HCT116 (cell line): ENCODE measurements at regions not wholly inside any gene's neighbourhood (a gene's known extent, or its start where the extent isn't known, plus 50 kb on each side); places are given as distances from the start of the nearest gene placed in this dataset.

Experiments
- ATAC-seq: fragments of 200-7000 bp; cut with Tn5 transposase; 2 replicates; pipeline ENCODE4 v1.9.1; 2020; ENCODE audit warnings: mild to moderate bottlenecking, moderate library complexity
- BruUV-seq: library from RNA; stranded (reverse); fragments of 400-500 nt; replicated peaks from 2 replicates; lab custom pipeline; 2021; lab: Mats Ljungman, UMichigan
- CTCF ChIA-PET: fragments of 300-600 bp; sonication (Branson Sonifier 250); formaldehyde crosslinking; loops from one replicate; lab custom pipeline; 2021; ENCODE audit warnings: antibody characterized with exemption; lab: Charles Lee
- POLR2A ChIA-PET: fragments of 300-600, 350-600 bp; sonication (Branson Sonifier 250); formaldehyde crosslinking; loops from one replicate; lab custom pipeline; 2021; ENCODE audit warnings: antibody characterized with exemption; lab: Charles Lee
- RAD21 ChIA-PET, 2 experiments: fragments of 300-600 bp; sonication (Branson Sonifier 250); formaldehyde crosslinking; loops; one replicate each; lab custom pipeline; 2023; ENCODE audit warnings: low total read pairs in 2 of 2; ENCODE audit not compliant: uncharacterized antibody in 2 of 2, unreplicated experiment in 2 of 2, low non-redundant PET in 1 of 2; lab: Charles Lee
- DNase-seq: peaks from one replicate; pipeline ENCODE4 v3.0.0-alpha.2; 2010; ENCODE audit warnings: low read depth, low spot score
- H2AFZ ChIP-seq: fragments of 200-600 bp; shearing (Covaris generic), sonication (generic); 2 replicates; pipeline ENCODE4 v1.6.1; 2017; ENCODE audit warnings: low read depth, mixed run types, mixed read lengths, antibody characterized with exemption, low read length; ENCODE audit not compliant: poor library complexity, severe bottlenecking
- H3K27ac ChIP-seq: 2 replicates; pipeline ENCODE4 v1.5.1; 2012; ENCODE audit warnings: low read depth, low read length
- H3K27me3 ChIP-seq: fragments of 200-600 bp; sonication (generic); 2 replicates; pipeline ENCODE4 v1.6.1; 2016; ENCODE audit warnings: mixed run types, low read length, mixed read lengths; ENCODE audit not compliant: insufficient read depth
- H3K36me3 ChIP-seq, 2 experiments: fragments of 200-500 bp in 1 of 2; fragments of 200-600 bp in 1 of 2; sonication (Bioruptor generic) in 1 of 2; sonication (generic) in 1 of 2; 2 replicates each; pipeline versions ENCODE4 v1.5.1 to v1.6.1; 2014 to 2016; ENCODE audit warnings: low read length in 2 of 2, inconsistent platforms in 1 of 2, mixed read lengths in 1 of 2, mixed run types in 1 of 2; ENCODE audit not compliant: insufficient read depth in 2 of 2, control insufficient read depth in 1 of 2
- H3K4me1 ChIP-seq, 2 experiments: fragments of 200-600 bp in 1 of 2; sonication (generic) in 1 of 2; 2 replicates each; pipeline versions ENCODE4 v1.5.1 to v1.6.1; 2012 to 2017; ENCODE audit warnings: low read length in 2 of 2, inconsistent platforms in 1 of 2, mild to moderate bottlenecking in 1 of 2, mixed read lengths in 1 of 2, mixed run types in 1 of 2, moderate library complexity in 1 of 2; ENCODE audit not compliant: insufficient read depth in 2 of 2, control insufficient read depth in 1 of 2
- H3K4me2 ChIP-seq: fragments of 200-600 bp; sonication (generic); 2 replicates; pipeline ENCODE4 v1.6.1; 2017; ENCODE audit warnings: mixed run types, low read length, mixed read lengths
- H3K4me3 ChIP-seq, 2 experiments: fragments of 200-600 bp in 1 of 2; sonication (generic) in 1 of 2; replicated peaks in 1 of 2; 2 replicates each; pipeline ENCODE4 v1.5.1; 2011 to 2016; ENCODE audit warnings: low read length in 2 of 2, control low read depth in 1 of 2, low read depth in 1 of 2, mild to moderate bottlenecking in 1 of 2, mixed read lengths in 1 of 2, mixed run types in 1 of 2
- H3K79me2 ChIP-seq: fragments of 200-600 bp; sonication (generic); 2 replicates; pipeline ENCODE4 v1.6.1; 2017; ENCODE audit warnings: mild to moderate bottlenecking, mixed run types, low read length, moderate library complexity, mixed read lengths; ENCODE audit not compliant: insufficient read depth
- H3K9ac ChIP-seq: fragments of 200-600 bp; sonication (generic); 2 replicates; pipeline ENCODE4 v1.6.1; 2016; ENCODE audit warnings: low read length, mixed read lengths
- H3K9me2 ChIP-seq: fragments of 200-600 bp; sonication (generic), shearing (Covaris generic); 2 replicates; pipeline ENCODE4 v1.6.1; 2017; ENCODE audit warnings: mixed run types, mild to moderate bottlenecking, moderate library complexity; ENCODE audit not compliant: insufficient read depth
- H3K9me3 ChIP-seq, 2 experiments: fragments of 200-500 bp in 1 of 2; fragments of 200-600 bp in 1 of 2; sonication (Bioruptor generic) in 1 of 2; sonication (generic) in 1 of 2; 2 replicates each; pipeline ENCODE4 v1.6.1; 2014 to 2017; ENCODE audit warnings: low read length in 2 of 2, mixed read lengths in 2 of 2, inconsistent platforms in 1 of 2, low read depth in 1 of 2, mild to moderate bottlenecking in 1 of 2, mixed run types in 1 of 2, moderate library complexity in 1 of 2; ENCODE audit not compliant: control insufficient read depth in 1 of 2, insufficient read depth in 1 of 2
- H4K20me1 ChIP-seq: fragments of 200-600 bp; sonication (generic), shearing (Covaris generic); 2 replicates; pipeline ENCODE4 v1.6.1; 2017; ENCODE audit warnings: mixed run types, mild to moderate bottlenecking, moderate library complexity; ENCODE audit not compliant: insufficient read depth
- ATF3 ChIP-seq: IDR thresholded peaks from 2 replicates; pipeline ENCODE4 v1.6.1; 2012
- EGR1 ChIP-seq: IDR thresholded peaks from 2 replicates; pipeline ENCODE4 v1.6.1; 2012; ENCODE audit warnings: low read depth
- ELF1 ChIP-seq: IDR thresholded peaks from 2 replicates; pipeline ENCODE4 v1.6.1; 2012; ENCODE audit warnings: low read depth, borderline replicate concordance
- FOSL1 ChIP-seq: IDR thresholded peaks from 2 replicates; pipeline ENCODE4 v1.6.1; 2012; ENCODE audit warnings: low read depth
- JUND ChIP-seq: IDR thresholded peaks from 2 replicates; pipeline ENCODE4 v1.6.1; 2012
- POLR2A ChIP-seq: IDR thresholded peaks from 2 replicates; pipeline ENCODE4 v1.7.0; 2011; ENCODE audit warnings: borderline replicate concordance; ENCODE audit not compliant: insufficient read depth, insufficient read length; ENCODE audit errors: extremely low read depth
- REST ChIP-seq: IDR thresholded peaks from 2 replicates; pipeline ENCODE4 v1.6.1; 2012; ENCODE audit warnings: low read depth
- SIN3A ChIP-seq: IDR thresholded peaks from 2 replicates; pipeline ENCODE4 v1.6.1; 2012; ENCODE audit warnings: low read depth
- SP1 ChIP-seq: IDR thresholded peaks from 2 replicates; pipeline ENCODE4 v1.6.1; 2012; ENCODE audit warnings: low read depth
- TCF7L2 ChIP-seq: IDR thresholded peaks from 2 replicates; pipeline ENCODE4 v1.7.0; 2011; ENCODE audit warnings: borderline replicate concordance, inconsistent platforms; ENCODE audit not compliant: insufficient read depth, insufficient read length; ENCODE audit errors: extremely low read depth
- YY1 ChIP-seq: IDR thresholded peaks from 2 replicates; pipeline ENCODE4 v1.6.1; 2011; ENCODE audit warnings: low read length, low read depth, moderate library complexity, mild to moderate bottlenecking; ENCODE audit not compliant: insufficient replicate concordance; ENCODE audit errors: extremely low read depth
- ZBTB33 ChIP-seq: IDR thresholded peaks from 2 replicates; pipeline ENCODE4 v1.6.1; 2011; ENCODE audit warnings: mild to moderate bottlenecking, low read length, moderate library complexity; ENCODE audit not compliant: insufficient replicate concordance; ENCODE audit errors: extremely low read depth
- ZFX ChIP-seq: fragments of 450-650 bp; IDR thresholded peaks from 2 replicates; pipeline ENCODE4 v1.6.1; 2017
- ZNF274 ChIP-seq: fragments of 200-500 bp; sonication (Bioruptor generic); IDR thresholded peaks from 2 replicates; pipeline ENCODE4 v1.6.1; 2014; ENCODE audit warnings: mild to moderate bottlenecking, low read depth, low read length, inconsistent platforms
- intact Hi-C: fragments of 100-400 bp; cut with micrococcal nuclease; formaldehyde crosslinking; loops from 2 replicates; pipeline ENCODE4 v1.10.0; 2022
- TF ChIP-seq, protein P1 (sequence below), 3 experiments: fragments of 200-600 bp in 1 of 3; sonication (generic) in 1 of 3; IDR thresholded peaks in 2 of 3; conservative IDR thresholded peaks in 1 of 3; 2 replicates each; pipeline ENCODE4 v1.5.1; 2012 to 2017; ENCODE audit warnings: low read depth in 2 of 3, low read length in 2 of 3, antibody characterized with exemption in 1 of 3, borderline replicate concordance in 1 of 3, control low read depth in 1 of 3, mild to moderate bottlenecking in 1 of 3, mixed read lengths in 1 of 3, mixed run types in 1 of 3, moderate library complexity in 1 of 3; ENCODE audit not compliant: insufficient read depth in 1 of 3
- TF ChIP-seq, protein P2 (sequence below): IDR thresholded peaks from 2 replicates; pipeline ENCODE4 v1.6.1; 2012

DNA sequence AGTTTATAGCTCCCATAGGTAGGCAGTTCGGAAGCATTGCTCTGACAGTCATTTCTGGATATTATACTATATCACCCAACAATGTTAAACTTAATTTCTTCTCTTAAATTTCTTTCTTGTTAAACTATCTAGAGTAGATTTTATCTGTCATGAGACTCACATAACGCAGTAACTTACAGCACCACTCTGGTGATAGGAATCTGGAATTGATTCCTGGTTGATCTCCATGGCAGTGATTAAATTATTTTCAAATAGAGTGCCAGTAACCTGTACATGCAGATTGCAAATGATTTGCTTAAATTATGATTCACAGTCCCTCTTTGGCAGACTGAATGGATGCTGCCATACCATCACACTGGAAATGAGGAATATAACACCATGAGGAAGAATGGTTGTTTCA is 722.1 kb downstream of the DACH1 start:
- ChIA-PET POLR2A (no interaction called here), RAD21 (no interaction called here), CTCF (no interaction called here)
- no peaks in the 10 kb centered on the region for H3K79me2 ChIP-seq
- no peak overlapping the region for H3K27ac ChIP-seq
- H3K27me3 ChIP-seq: no peaks in the 10 kb centered on the region
- H3K4me2 ChIP-seq: no peak overlapping the region
- no peaks in the 10 kb centered on the region for H4K20me1 ChIP-seq
- H3K9me2 ChIP-seq: no peaks in the 10 kb centered on the region
- TF ChIP-seq SIN3A (no peak), ZBTB33 (no peak), ZFX (no peak), YY1 (no peak), SP1 (no peak), POLR2A (no peak), ELF1 (no peak), REST (no peak), JUND (no peak), EGR1 (no peak), FOSL1 (no peak), ATF3 (no peak), ZNF274 (no peak), TCF7L2 (no peak)
- TF ChIP-seq, protein P1, sequence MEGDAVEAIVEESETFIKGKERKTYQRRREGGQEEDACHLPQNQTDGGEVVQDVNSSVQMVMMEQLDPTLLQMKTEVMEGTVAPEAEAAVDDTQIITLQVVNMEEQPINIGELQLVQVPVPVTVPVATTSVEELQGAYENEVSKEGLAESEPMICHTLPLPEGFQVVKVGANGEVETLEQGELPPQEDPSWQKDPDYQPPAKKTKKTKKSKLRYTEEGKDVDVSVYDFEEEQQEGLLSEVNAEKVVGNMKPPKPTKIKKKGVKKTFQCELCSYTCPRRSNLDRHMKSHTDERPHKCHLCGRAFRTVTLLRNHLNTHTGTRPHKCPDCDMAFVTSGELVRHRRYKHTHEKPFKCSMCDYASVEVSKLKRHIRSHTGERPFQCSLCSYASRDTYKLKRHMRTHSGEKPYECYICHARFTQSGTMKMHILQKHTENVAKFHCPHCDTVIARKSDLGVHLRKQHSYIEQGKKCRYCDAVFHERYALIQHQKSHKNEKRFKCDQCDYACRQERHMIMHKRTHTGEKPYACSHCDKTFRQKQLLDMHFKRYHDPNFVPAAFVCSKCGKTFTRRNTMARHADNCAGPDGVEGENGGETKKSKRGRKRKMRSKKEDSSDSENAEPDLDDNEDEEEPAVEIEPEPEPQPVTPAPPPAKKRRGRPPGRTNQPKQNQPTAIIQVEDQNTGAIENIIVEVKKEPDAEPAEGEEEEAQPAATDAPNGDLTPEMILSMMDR (IDR thresholded peaks at IDR 0.05 in 2 of 3, conservative IDR thresholded peaks at IDR 0.05 in 1 of 3; ENCODE audit: borderline replicate concordance in 1 of 3, insufficient read depth in 1 of 3, low read depth in 2 of 3, low read length in 2 of 3): no peak
- TF ChIP-seq, protein P2, sequence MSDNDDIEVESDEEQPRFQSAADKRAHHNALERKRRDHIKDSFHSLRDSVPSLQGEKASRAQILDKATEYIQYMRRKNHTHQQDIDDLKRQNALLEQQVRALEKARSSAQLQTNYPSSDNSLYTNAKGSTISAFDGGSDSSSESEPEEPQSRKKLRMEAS: no peak
- no peak overlapping the region for H3K4me3 ChIP-seq
- BruUV-seq: no TSS peak
- no peak overlapping the region for H2AFZ ChIP-seq
- H3K9me3 ChIP-seq: no peaks in the 10 kb centered on the region
- no peak overlapping the region for H3K9ac ChIP-seq
- no peaks in the 10 kb centered on the region for H3K36me3 ChIP-seq
- DNase-seq: no peak
- no peak for ATAC-seq
- intact Hi-C loops: no loop called here
- no peaks in the 10 kb centered on the region for H3K4me1 ChIP-seq
